ENCODE measurements at regions not wholly inside any gene's neighbourhood (a gene's known extent, or its start where the extent isn't known, plus 50 kb on each side); places are given as distances from the start of the nearest gene placed in this dataset.

DNA sequence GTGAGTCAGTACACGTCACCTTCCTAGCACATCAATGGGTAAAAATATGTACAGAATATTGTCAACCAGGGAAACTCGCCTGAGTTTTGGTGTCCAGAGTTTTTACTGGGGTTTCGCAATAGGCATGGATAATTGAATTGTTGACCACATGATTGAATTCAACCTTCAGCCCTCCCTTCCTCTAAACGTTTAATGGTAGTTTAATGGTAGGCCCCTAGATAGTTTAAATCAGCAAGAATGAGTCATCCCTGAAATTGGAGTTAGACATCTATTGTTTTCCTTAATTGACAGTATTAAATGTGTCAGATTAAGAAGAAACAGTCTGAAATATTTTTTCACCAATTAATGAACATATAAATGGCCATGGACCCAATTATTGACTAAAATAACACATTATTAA lies 57.8 kb upstream of the CACNA2D1 start:
- DNase-seq (ENCODE audit: low spot score) (no peak), ATAC-seq (no peak)
- Histone ChIP-seq H4K20me1 (replicated peaks; ENCODE audit: insufficient read depth) (no peaks in the 10 kb centered on the region), H3K9me2 (ENCODE audit: insufficient read depth) (no peaks in the 10 kb centered on the region), H3K4me1 (ENCODE audit: insufficient read depth) (peaks cover 6% of the 10 kb centered on the region; the same call in 1 of the 2 replicates), H3K4me3 (no peak overlapping the region), H3K27ac (ENCODE audit: low read depth) (no peak overlapping the region), H3K27me3 (ENCODE audit: insufficient read depth) (no peaks in the 10 kb centered on the region), H3K36me3 (ENCODE audit: insufficient read depth) (no peaks in the 10 kb centered on the region), H3F3A (replicated peaks; ENCODE audit: low read depth) (no peaks in the 10 kb centered on the region), H2AFZ (no peak overlapping the region), H3K4me2 (no peak overlapping the region), H3K79me2 (replicated peaks; ENCODE audit: insufficient read depth) (no peaks in the 10 kb centered on the region)
- H3K27ac Mint-ChIP-seq = no peak overlapping the region
- H3K36me3 Mint-ChIP-seq (ENCODE audit: low read depth) = peaks cover 33% of the 10 kb centered on the region
- TF ChIP-seq ZNF331 (CRISPR knock-in tag; IDR thresholded peaks at IDR 0.05; ENCODE audit: low read depth) (no peak), EZH2phosphoT487 (IDR thresholded peaks at IDR 0.05; ENCODE audit: unreplicated experiment) (no peak), JUNB (IDR thresholded peaks at IDR 0.05; ENCODE audit: unreplicated experiment) (no peak), POLR2AphosphoS5 (IDR thresholded peaks at IDR 0.05; ENCODE audit: low read depth) (no peak), EZH2 (IDR thresholded peaks at IDR 0.05; ENCODE audit: low read depth, unreplicated experiment) (no peak), ZNF114 (CRISPR knock-in tag; IDR thresholded peaks at IDR 0.05) (no peak), NANOG (IDR thresholded peaks at IDR 0.05; ENCODE audit: borderline replicate concordance) (no peak), CREB1 (CRISPR knock-in tag; IDR thresholded peaks at IDR 0.05; ENCODE audit: low read depth) (no peak), STAT1 (IDR thresholded peaks at IDR 0.05; ENCODE audit: unreplicated experiment) (no peak)
- TF ChIP-seq, protein P1, sequence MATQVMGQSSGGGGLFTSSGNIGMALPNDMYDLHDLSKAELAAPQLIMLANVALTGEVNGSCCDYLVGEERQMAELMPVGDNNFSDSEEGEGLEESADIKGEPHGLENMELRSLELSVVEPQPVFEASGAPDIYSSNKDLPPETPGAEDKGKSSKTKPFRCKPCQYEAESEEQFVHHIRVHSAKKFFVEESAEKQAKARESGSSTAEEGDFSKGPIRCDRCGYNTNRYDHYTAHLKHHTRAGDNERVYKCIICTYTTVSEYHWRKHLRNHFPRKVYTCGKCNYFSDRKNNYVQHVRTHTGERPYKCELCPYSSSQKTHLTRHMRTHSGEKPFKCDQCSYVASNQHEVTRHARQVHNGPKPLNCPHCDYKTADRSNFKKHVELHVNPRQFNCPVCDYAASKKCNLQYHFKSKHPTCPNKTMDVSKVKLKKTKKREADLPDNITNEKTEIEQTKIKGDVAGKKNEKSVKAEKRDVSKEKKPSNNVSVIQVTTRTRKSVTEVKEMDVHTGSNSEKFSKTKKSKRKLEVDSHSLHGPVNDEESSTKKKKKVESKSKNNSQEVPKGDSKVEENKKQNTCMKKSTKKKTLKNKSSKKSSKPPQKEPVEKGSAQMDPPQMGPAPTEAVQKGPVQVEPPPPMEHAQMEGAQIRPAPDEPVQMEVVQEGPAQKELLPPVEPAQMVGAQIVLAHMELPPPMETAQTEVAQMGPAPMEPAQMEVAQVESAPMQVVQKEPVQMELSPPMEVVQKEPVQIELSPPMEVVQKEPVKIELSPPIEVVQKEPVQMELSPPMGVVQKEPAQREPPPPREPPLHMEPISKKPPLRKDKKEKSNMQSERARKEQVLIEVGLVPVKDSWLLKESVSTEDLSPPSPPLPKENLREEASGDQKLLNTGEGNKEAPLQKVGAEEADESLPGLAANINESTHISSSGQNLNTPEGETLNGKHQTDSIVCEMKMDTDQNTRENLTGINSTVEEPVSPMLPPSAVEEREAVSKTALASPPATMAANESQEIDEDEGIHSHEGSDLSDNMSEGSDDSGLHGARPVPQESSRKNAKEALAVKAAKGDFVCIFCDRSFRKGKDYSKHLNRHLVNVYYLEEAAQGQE (IDR thresholded peaks at IDR 0.05; ENCODE audit: unreplicated experiment) = no peak
- TF ChIP-seq, protein P2, sequence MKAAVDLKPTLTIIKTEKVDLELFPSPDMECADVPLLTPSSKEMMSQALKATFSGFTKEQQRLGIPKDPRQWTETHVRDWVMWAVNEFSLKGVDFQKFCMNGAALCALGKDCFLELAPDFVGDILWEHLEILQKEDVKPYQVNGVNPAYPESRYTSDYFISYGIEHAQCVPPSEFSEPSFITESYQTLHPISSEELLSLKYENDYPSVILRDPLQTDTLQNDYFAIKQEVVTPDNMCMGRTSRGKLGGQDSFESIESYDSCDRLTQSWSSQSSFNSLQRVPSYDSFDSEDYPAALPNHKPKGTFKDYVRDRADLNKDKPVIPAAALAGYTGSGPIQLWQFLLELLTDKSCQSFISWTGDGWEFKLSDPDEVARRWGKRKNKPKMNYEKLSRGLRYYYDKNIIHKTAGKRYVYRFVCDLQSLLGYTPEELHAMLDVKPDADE (IDR thresholded peaks at IDR 0.05) = no peak
- TF ChIP-seq, protein P3, sequence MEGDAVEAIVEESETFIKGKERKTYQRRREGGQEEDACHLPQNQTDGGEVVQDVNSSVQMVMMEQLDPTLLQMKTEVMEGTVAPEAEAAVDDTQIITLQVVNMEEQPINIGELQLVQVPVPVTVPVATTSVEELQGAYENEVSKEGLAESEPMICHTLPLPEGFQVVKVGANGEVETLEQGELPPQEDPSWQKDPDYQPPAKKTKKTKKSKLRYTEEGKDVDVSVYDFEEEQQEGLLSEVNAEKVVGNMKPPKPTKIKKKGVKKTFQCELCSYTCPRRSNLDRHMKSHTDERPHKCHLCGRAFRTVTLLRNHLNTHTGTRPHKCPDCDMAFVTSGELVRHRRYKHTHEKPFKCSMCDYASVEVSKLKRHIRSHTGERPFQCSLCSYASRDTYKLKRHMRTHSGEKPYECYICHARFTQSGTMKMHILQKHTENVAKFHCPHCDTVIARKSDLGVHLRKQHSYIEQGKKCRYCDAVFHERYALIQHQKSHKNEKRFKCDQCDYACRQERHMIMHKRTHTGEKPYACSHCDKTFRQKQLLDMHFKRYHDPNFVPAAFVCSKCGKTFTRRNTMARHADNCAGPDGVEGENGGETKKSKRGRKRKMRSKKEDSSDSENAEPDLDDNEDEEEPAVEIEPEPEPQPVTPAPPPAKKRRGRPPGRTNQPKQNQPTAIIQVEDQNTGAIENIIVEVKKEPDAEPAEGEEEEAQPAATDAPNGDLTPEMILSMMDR (conservative IDR thresholded peaks at IDR 0.05; ENCODE audit: low read depth in 2 of 2) = no peak
- TF ChIP-seq, protein P4, sequence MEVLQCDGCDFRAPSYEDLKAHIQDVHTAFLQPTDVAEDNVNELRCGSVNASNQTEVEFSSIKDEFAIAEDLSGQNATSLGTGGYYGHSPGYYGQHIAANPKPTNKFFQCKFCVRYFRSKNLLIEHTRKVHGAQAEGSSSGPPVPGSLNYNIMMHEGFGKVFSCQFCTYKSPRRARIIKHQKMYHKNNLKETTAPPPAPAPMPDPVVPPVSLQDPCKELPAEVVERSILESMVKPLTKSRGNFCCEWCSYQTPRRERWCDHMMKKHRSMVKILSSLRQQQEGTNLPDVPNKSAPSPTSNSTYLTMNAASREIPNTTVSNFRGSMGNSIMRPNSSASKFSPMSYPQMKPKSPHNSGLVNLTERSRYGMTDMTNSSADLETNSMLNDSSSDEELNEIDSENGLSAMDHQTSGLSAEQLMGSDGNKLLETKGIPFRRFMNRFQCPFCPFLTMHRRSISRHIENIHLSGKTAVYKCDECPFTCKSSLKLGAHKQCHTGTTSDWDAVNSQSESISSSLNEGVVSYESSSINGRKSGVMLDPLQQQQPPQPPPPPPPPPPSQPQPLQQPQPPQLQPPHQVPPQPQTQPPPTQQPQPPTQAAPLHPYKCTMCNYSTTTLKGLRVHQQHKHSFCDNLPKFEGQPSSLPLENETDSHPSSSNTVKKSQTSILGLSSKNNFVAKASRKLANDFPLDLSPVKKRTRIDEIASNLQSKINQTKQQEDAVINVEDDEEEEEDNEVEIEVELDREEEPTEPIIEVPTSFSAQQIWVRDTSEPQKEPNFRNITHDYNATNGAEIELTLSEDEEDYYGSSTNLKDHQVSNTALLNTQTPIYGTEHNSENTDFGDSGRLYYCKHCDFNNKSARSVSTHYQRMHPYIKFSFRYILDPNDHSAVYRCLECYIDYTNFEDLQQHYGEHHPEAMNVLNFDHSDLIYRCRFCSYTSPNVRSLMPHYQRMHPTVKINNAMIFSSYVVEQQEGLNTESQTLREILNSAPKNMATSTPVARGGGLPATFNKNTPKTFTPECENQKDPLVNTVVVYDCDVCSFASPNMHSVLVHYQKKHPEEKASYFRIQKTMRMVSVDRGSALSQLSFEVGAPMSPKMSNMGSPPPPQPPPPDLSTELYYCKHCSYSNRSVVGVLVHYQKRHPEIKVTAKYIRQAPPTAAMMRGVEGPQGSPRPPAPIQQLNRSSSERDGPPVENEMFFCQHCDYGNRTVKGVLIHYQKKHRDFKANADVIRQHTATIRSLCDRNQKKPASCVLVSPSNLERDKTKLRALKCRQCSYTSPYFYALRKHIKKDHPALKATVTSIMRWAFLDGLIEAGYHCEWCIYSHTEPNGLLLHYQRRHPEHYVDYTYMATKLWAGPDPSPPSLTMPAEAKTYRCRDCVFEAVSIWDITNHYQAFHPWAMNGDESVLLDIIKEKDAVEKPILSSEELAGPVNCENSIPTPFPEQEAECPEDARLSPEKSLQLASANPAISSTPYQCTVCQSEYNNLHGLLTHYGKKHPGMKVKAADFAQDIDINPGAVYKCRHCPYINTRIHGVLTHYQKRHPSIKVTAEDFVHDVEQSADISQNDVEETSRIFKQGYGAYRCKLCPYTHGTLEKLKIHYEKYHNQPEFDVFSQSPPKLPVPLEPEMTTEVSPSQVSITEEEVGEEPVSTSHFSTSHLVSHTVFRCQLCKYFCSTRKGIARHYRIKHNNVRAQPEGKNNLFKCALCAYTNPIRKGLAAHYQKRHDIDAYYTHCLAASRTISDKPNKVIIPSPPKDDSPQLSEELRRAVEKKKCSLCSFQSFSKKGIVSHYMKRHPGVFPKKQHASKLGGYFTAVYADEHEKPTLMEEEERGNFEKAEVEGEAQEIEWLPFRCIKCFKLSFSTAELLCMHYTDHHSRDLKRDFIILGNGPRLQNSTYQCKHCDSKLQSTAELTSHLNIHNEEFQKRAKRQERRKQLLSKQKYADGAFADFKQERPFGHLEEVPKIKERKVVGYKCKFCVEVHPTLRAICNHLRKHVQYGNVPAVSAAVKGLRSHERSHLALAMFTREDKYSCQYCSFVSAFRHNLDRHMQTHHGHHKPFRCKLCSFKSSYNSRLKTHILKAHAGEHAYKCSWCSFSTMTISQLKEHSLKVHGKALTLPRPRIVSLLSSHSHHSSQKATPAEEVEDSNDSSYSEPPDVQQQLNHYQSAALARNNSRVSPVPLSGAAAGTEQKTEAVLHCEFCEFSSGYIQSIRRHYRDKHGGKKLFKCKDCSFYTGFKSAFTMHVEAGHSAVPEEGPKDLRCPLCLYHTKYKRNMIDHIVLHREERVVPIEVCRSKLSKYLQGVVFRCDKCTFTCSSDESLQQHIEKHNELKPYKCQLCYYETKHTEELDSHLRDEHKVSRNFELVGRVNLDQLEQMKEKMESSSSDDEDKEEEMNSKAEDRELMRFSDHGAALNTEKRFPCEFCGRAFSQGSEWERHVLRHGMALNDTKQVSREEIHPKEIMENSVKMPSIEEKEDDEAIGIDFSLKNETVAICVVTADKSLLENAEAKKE (CRISPR knock-in tag; IDR thresholded peaks at IDR 0.05) = no peak
- H3K27me3 Mint-ChIP-seq (ENCODE audit: insufficient read depth, low read depth, poor library complexity) = no peaks in the 10 kb centered on the region
- H3K4me3 Mint-ChIP-seq = no peak overlapping the region
- H3K9me3 Mint-ChIP-seq = peaks cover 31% of the 10 kb centered on the region
- peaks cover 7% of the 10 kb centered on the region for H3K4me1 Mint-ChIP-seq

Measured in GM23338 (cell line).